ENCODE measurements at regions not wholly inside any gene's neighbourhood (a gene's known extent, or its start where the extent isn't known, plus 50 kb on each side); places are given as distances from the start of the nearest gene placed in this dataset.

GRCh38 chr6:165042912-165043311 lies 266.5 kb downstream of the C6orf118 start:
- Histone ChIP-seq H3K79me2 (ENCODE audit: insufficient read depth, low read length) (no peaks in the 10 kb centered on the region), H2BK120ac (ENCODE audit: low read depth, low read length, poor library complexity, severe bottlenecking) (no peak overlapping the region), H2BK12ac (ENCODE audit: insufficient read length, low read depth, low read length) (no peak overlapping the region), H3K14ac (ENCODE audit: insufficient read depth, low read length) (no peak overlapping the region), H4K20me1 (ENCODE audit: control insufficient read depth, insufficient read depth, insufficient read length) (no peaks in the 10 kb centered on the region), H3K23ac (ENCODE audit: insufficient read length, low read depth, low read length) (no peak overlapping the region), H3K9me3 (ENCODE audit: control insufficient read depth, low read depth, low read length) (no peaks in the 10 kb centered on the region), H3K4me2 (ENCODE audit: insufficient read depth, insufficient read length, low read length) (no peak overlapping the region), H2BK20ac (ENCODE audit: low read depth, low read length, poor library complexity, severe bottlenecking) (no peak overlapping the region), H3K79me1 (ENCODE audit: insufficient read depth, low read depth, low read length, poor library complexity, severe bottlenecking) (no peaks in the 10 kb centered on the region), H2BK5ac (ENCODE audit: insufficient read length, low read length) (no peak overlapping the region), H4K8ac (replicated peaks; ENCODE audit: insufficient read length, low read depth, low read length) (no peak overlapping the region), H3K23me2 (ENCODE audit: insufficient read length, low read depth, low read length, poor library complexity, severe bottlenecking) (no peaks in the 10 kb centered on the region), H4K5ac (ENCODE audit: insufficient read length, low read depth, low read length) (no peak overlapping the region), H3K4ac (ENCODE audit: low read depth, low read length) (no peak overlapping the region), H2AK5ac (ENCODE audit: insufficient read length, low read length) (no peak overlapping the region), H3K56ac (ENCODE audit: insufficient read length, low read depth, low read length) (no peak overlapping the region), H3K9ac (ENCODE audit: extremely low read depth, insufficient read length, low read length) (no peak overlapping the region), H2BK15ac (ENCODE audit: low read depth, low read length) (no peak overlapping the region), H3K4me1 (ENCODE audit: insufficient read depth, low read length) (no peaks in the 10 kb centered on the region), H3T11ph (ENCODE audit: low read length) (no peak overlapping the region), H4K91ac (ENCODE audit: insufficient read length, low read depth, low read length) (no peak overlapping the region), H3K27me3 (ENCODE audit: insufficient read depth, low read length) (no peaks in the 10 kb centered on the region), H3K27ac (ENCODE audit: insufficient read length, low read depth, low read length) (no peak overlapping the region), H3K18ac (ENCODE audit: insufficient read length, low read depth, low read length) (no peak overlapping the region), H2AFZ (ENCODE audit: low read length) (no peak overlapping the region)
- Mint-ChIP-seq H3K27ac (no peak overlapping the region), H3K4me1 (no peaks in the 10 kb centered on the region), H3K27me3 (ENCODE audit: low read depth) (no peaks in the 10 kb centered on the region), H3K9me3 (peaks cover 34 to 41% of the 10 kb centered on the region in 2 experiments), H3K4me3 (no peak overlapping the region), H3K36me3 (ENCODE audit: insufficient read depth in 1 of 3, low read depth in 3 of 3) (peaks cover 7 to 40% (median 7%) of the 10 kb centered on the region in 3 experiments)
- WGBS (ENCODE audit: extremely low coverage, insufficient read length, low lambda C conversion rate): no CpG with 5 or more reads among the region's 2 CpGs
- peak; percentile 54; the same call in 2 of the 3 replicates for TF ChIP-seq CTCF (conservative IDR thresholded peaks at IDR 0.05)
- DNase-seq: peak; percentile 59

Data from H9 (cell line).